ENCODE measurements at regions not wholly inside any gene's neighbourhood (a gene's known extent, or its start where the extent isn't known, plus 50 kb on each side); places are given as distances from the start of the nearest gene placed in this dataset.

DNA sequence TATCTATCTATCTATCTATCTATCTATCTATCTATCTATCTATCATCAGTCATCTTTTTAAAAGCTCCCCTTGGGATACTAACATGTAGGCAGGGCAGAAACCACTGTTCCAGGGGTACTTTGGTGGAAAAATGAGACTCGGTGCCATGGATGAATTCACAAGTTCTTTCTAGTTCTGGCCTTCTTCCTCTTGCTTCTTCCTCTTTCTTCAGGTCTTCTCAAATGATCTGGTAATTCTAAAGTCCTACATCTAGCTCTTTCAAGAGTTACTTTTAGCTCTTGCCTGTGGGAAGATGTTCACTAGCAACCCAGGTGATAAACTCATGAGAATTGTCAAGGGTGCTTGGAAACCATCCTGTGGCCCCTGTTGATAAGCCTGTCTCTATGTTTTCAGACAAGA is 168.5 kb upstream of the TBC1D5 start:
- Mint-ChIP-seq H3K36me3 (ENCODE audit: insufficient read depth in 1 of 3, low read depth in 3 of 3) (no peaks in the 10 kb centered on the region; a peak in 1 of 7 replicates), H3K9me3 (no peaks in the 10 kb centered on the region), H3K4me1 (peaks cover 30 to 41% of the 10 kb centered on the region in 2 experiments), H3K27ac (no peak overlapping the region), H3K4me3 (no peak overlapping the region), H3K27me3 (ENCODE audit: low read depth) (no peaks in the 10 kb centered on the region)
- peaks cover 3% of the 10 kb centered on the region for H3K79me1 ChIP-seq (ENCODE audit: insufficient read depth, low read depth, low read length, poor library complexity, severe bottlenecking)
- no peak overlapping the region for H2BK5ac ChIP-seq (ENCODE audit: insufficient read length, low read length)
- WGBS (ENCODE audit: extremely low coverage, insufficient read length, low lambda C conversion rate) = no CpG with 5 or more reads among the region's 1 CpG
- H3K9me3 ChIP-seq (ENCODE audit: control insufficient read depth, low read depth, low read length) = no peaks in the 10 kb centered on the region
- H2BK120ac ChIP-seq (ENCODE audit: low read depth, low read length, poor library complexity, severe bottlenecking) = no peak overlapping the region
- no peaks in the 10 kb centered on the region for H3K79me2 ChIP-seq (ENCODE audit: insufficient read depth, low read length)
- no peak overlapping the region for H3K56ac ChIP-seq (ENCODE audit: insufficient read length, low read depth, low read length)
- DNase-seq = no peak
- H4K8ac ChIP-seq (replicated peaks; ENCODE audit: insufficient read length, low read depth, low read length) = no peak overlapping the region
- no peak overlapping the region for H3K18ac ChIP-seq (ENCODE audit: insufficient read length, low read depth, low read length)
- H3K4me1 ChIP-seq (ENCODE audit: insufficient read depth, low read length) = peaks cover 7% of the 10 kb centered on the region; the same call in 1 of the 2 replicates
- H3T11ph ChIP-seq (ENCODE audit: low read length) = no peak overlapping the region
- H2BK12ac ChIP-seq (ENCODE audit: insufficient read length, low read depth, low read length) = no peak overlapping the region
- no peak overlapping the region for H3K4me2 ChIP-seq (ENCODE audit: insufficient read depth, insufficient read length, low read length)
- H3K27me3 ChIP-seq (ENCODE audit: insufficient read depth, low read length) = no peaks in the 10 kb centered on the region; the same call in 1 of the 2 replicates
- H2BK15ac ChIP-seq (ENCODE audit: low read depth, low read length) = no peak overlapping the region
- no peak overlapping the region for H4K91ac ChIP-seq (ENCODE audit: insufficient read length, low read depth, low read length)
- H2AFZ ChIP-seq (ENCODE audit: low read length) = no peak overlapping the region
- H2AK5ac ChIP-seq (ENCODE audit: insufficient read length, low read length) = no peak overlapping the region
- no peak overlapping the region for H3K9ac ChIP-seq (ENCODE audit: extremely low read depth, insufficient read length, low read length)
- H3K14ac ChIP-seq (ENCODE audit: insufficient read depth, low read length) = no peak overlapping the region
- no peak overlapping the region for H2BK20ac ChIP-seq (ENCODE audit: low read depth, low read length, poor library complexity, severe bottlenecking)
- TF ChIP-seq, protein P1, sequence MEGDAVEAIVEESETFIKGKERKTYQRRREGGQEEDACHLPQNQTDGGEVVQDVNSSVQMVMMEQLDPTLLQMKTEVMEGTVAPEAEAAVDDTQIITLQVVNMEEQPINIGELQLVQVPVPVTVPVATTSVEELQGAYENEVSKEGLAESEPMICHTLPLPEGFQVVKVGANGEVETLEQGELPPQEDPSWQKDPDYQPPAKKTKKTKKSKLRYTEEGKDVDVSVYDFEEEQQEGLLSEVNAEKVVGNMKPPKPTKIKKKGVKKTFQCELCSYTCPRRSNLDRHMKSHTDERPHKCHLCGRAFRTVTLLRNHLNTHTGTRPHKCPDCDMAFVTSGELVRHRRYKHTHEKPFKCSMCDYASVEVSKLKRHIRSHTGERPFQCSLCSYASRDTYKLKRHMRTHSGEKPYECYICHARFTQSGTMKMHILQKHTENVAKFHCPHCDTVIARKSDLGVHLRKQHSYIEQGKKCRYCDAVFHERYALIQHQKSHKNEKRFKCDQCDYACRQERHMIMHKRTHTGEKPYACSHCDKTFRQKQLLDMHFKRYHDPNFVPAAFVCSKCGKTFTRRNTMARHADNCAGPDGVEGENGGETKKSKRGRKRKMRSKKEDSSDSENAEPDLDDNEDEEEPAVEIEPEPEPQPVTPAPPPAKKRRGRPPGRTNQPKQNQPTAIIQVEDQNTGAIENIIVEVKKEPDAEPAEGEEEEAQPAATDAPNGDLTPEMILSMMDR (conservative IDR thresholded peaks at IDR 0.05) = no peak
- no peak overlapping the region for H3K4ac ChIP-seq (ENCODE audit: low read depth, low read length)
- no peak overlapping the region for H3K23ac ChIP-seq (ENCODE audit: insufficient read length, low read depth, low read length)
- H4K20me1 ChIP-seq (ENCODE audit: control insufficient read depth, insufficient read depth, insufficient read length) = no peaks in the 10 kb centered on the region
- H4K5ac ChIP-seq (ENCODE audit: insufficient read length, low read depth, low read length) = no peak overlapping the region
- H3K23me2 ChIP-seq (ENCODE audit: insufficient read length, low read depth, low read length, poor library complexity, severe bottlenecking) = no peaks in the 10 kb centered on the region
- no peak overlapping the region for H3K27ac ChIP-seq (ENCODE audit: insufficient read length, low read depth, low read length)
